Stimulated activated naive B cell treated with anti-CD40 and anti-IgM and Interleukin-4, amounts not matched to agents 10 μg/mL and 1 μg/mL and 100 μg/mL, for 72 hours (primary cell): ENCODE measurements at regions not wholly inside any gene's neighbourhood (a gene's known extent, or its start where the extent isn't known, plus 50 kb on each side); places are given as distances from the start of the nearest gene placed in this dataset.

ENCODE experiments used
- ATAC-seq, 2 donors: fragments of 150-1000 bp; cut with Tn5 transposase; replicated peaks; 2 replicates each; pipeline ENCODE4 v1.10.0; 2021; ENCODE audit warnings: moderate library complexity in 1 of 2
- DNase-seq: peaks from one replicate; pipeline ENCODE4 v3.0.0; 2021
- H3K27ac Mint-ChIP-seq: one replicate; pipeline ENCODE4 v1.8.0; 2022; ENCODE audit warnings: mild to moderate bottlenecking, mixed read lengths
- H3K27me3 Mint-ChIP-seq, 2 donors: one replicate each; pipeline ENCODE4 v1.8.0; 2022; ENCODE audit warnings: mixed read lengths in 2 of 2
- H3K36me3 Mint-ChIP-seq, 2 donors: one replicate each; pipeline ENCODE4 v1.8.0; 2022; ENCODE audit warnings: mixed read lengths in 2 of 2, mild to moderate bottlenecking in 1 of 2
- H3K4me1 Mint-ChIP-seq, 2 donors: one replicate each; pipeline ENCODE4 v1.8.0; 2022; ENCODE audit warnings: mixed read lengths in 2 of 2, mild to moderate bottlenecking in 1 of 2
- H3K4me3 Mint-ChIP-seq, 2 donors: one replicate each; pipeline ENCODE4 v1.8.0; 2022; ENCODE audit warnings: mild to moderate bottlenecking in 2 of 2, mixed read lengths in 2 of 2, moderate library complexity in 1 of 2
- H3K9me3 Mint-ChIP-seq, 2 donors: one replicate each; pipeline ENCODE4 v1.8.0; 2022; ENCODE audit warnings: mixed read lengths in 2 of 2, mild to moderate bottlenecking in 1 of 2

DNA sequence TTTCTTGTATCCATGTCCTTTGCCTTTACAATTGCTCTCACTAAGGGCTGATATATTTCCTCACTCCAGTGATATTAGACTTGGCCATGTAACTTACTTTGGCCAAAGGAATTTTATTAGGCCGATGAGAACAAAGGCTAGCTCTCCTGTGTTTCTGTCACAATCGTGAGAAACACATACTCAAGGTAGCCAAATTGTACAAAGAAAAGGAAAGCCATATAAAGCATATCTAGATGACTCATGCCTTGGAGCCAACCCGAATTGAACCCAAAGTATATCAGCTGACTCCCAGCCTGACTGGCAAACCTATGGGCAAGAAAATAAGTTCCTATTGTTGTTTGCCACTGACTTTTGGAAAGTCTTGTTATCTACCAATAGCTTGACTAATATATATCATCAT is 371.7 kb upstream of the LRRC7 start:
- H3K36me3 Mint-ChIP-seq = no peaks in the 10 kb centered on the region
- ATAC-seq (no peak), DNase-seq (no peak)
- no peak overlapping the region for H3K27ac Mint-ChIP-seq
- H3K4me3 Mint-ChIP-seq = no peak overlapping the region
- no peaks in the 10 kb centered on the region for H3K4me1 Mint-ChIP-seq
- no peaks in the 10 kb centered on the region for H3K9me3 Mint-ChIP-seq
- H3K27me3 Mint-ChIP-seq = no peaks in the 10 kb centered on the region

DNA sequence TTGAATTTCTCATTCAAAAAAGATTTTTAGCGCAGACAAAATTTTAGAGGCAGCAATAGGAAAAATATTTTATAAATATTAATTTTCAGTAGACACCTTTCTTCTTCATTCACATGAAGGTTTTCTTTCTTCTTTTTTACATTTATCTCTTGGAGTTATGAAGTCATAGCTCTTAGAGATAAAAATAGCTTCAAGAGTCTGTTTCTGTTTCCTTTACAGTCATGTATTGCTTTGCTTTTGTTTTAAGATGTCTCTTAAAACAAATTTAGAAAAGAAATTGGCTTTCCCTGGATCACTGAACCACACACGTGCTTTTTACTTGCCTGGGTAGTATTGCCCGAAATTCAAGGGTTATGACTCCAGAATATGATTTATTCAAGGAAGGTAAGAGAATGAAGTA is 369.9 kb upstream of the LRRC7 start:
- Mint-ChIP-seq H3K36me3 (no peaks in the 10 kb centered on the region), H3K4me1 (no peaks in the 10 kb centered on the region), H3K27ac (no peak overlapping the region), H3K9me3 (peaks cover 0 to 2% of the 10 kb centered on the region in 2 donors), H3K4me3 (no peak overlapping the region), H3K27me3 (no peaks in the 10 kb centered on the region)
- DNase-seq = no peak
- no peak for ATAC-seq

DNA sequence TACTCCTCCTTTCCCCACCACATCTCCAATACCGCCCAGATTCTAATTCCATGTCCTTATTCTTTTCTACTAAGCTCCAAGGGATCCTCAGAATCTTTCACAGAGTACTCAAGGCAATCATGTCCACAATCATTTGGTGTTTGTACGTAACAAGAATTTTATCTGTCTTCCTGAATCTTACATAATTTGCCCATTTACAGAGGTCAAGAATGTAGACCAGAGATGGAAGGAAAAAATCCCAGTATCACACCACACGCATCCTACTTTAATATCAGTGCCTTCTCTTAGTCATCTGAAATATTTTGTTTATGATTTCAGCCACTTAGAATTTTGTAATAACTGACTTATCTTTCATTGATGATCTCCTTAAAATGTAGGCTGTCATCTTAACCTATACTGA is 366.0 kb upstream of the LRRC7 start:
- Mint-ChIP-seq H3K4me3 (no peak overlapping the region), H3K27me3 (no peaks in the 10 kb centered on the region), H3K9me3 (peaks cover 4 to 6% of the 10 kb centered on the region in 2 donors), H3K4me1 (no peaks in the 10 kb centered on the region), H3K27ac (no peak overlapping the region), H3K36me3 (no peaks in the 10 kb centered on the region)
- no peak for DNase-seq
- ATAC-seq = no peak

DNA sequence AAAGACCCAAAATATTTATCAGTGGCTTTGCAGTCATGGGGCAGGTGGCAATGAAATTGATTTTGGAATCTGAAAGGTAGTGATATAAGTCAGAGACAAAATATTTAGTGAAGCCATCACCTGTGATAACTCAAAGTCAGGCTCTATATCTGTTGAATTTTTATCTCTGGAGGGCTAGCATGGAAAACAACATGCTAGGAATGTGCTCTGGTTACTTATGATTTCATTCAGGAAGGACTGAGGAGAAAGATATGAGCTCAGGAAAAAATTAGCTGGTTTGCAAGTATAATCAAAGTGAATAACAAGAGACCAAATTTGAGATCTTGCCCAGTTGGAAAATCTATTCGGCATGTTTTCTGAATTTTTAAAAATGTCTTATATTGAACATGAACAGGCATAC is 364.6 kb upstream of the LRRC7 start:
- Mint-ChIP-seq H3K4me3 (no peak overlapping the region), H3K9me3 (peaks cover 4 to 6% of the 10 kb centered on the region in 2 donors), H3K27ac (no peak overlapping the region), H3K27me3 (no peaks in the 10 kb centered on the region), H3K36me3 (no peaks in the 10 kb centered on the region), H3K4me1 (no peaks in the 10 kb centered on the region)
- ATAC-seq = no peak
- DNase-seq = no peak

DNA sequence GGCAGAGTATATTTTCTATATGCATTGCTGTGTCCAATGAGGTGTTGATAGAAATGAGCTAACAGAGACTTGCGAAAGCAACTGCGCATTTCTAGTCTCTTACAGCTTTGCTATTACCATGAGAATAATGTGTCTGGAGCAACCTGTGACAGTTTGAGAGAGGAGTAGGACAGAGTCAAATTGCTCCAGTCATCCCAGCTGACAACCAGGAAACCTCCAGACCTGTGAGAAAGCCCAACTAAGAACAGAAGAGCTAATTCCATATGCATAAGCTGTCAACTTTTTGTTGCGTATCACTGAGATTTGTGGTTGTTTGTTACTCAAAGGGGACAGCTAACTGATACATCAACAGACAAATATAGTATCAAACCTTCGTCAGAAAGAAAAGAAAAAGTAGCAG is 354.1 kb upstream of the LRRC7 start:
- Mint-ChIP-seq H3K4me1 (no peaks in the 10 kb centered on the region), H3K9me3 (peaks cover 2 to 3% of the 10 kb centered on the region in 2 donors), H3K27ac (no peak overlapping the region), H3K4me3 (no peak overlapping the region), H3K36me3 (no peaks in the 10 kb centered on the region), H3K27me3 (no peaks in the 10 kb centered on the region)
- DNase-seq (no peak), ATAC-seq (no peak)

DNA sequence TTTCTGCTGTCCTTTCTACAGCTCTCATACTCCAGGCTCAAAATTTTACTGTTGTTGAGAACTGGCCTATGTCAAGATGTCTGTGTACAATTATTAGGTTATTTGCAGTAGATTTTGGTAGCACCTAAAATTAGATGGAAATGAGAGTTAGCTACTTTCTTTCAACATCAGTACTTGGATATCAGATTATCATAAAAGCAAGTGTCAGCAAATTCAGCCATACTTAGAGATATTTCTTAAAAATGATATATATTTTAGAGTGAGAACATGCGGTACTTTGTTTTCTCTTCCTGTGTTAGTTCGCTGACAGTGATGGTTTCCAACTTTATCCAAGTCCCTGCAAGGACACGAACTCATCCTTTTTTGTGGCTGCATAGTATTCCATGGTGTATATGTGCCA is 351.8 kb upstream of the LRRC7 start:
- no peak for DNase-seq
- Mint-ChIP-seq H3K27me3 (no peaks in the 10 kb centered on the region), H3K36me3 (no peaks in the 10 kb centered on the region), H3K4me3 (no peak overlapping the region), H3K4me1 (no peaks in the 10 kb centered on the region), H3K27ac (no peak overlapping the region), H3K9me3 (peaks cover 2 to 3% of the 10 kb centered on the region in 2 donors)
- no peak for ATAC-seq

DNA sequence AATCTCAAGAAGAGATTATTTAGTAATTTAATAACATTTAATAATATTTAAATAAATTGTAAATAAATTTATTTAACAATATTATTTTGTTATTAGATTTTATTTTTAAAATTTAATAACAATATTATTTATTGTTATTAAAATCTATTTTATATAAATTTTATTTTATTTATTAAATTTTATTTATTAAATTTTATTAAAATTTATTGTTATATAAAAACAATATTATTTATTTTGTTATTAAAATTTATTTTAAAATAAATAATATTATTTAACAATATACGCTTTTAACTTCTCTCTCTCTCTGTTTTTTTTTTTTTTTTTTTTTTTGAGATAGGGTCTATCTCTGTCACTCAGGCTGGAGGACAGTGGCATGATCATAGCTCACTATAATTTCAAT is 347.1 kb upstream of the LRRC7 start:
- H3K4me3 Mint-ChIP-seq = no peak overlapping the region
- no peak for DNase-seq
- no peak for ATAC-seq
- no peaks in the 10 kb centered on the region for H3K36me3 Mint-ChIP-seq
- H3K9me3 Mint-ChIP-seq = no peaks in the 10 kb centered on the region
- no peaks in the 10 kb centered on the region for H3K4me1 Mint-ChIP-seq
- no peak overlapping the region for H3K27ac Mint-ChIP-seq
- no peaks in the 10 kb centered on the region for H3K27me3 Mint-ChIP-seq

DNA sequence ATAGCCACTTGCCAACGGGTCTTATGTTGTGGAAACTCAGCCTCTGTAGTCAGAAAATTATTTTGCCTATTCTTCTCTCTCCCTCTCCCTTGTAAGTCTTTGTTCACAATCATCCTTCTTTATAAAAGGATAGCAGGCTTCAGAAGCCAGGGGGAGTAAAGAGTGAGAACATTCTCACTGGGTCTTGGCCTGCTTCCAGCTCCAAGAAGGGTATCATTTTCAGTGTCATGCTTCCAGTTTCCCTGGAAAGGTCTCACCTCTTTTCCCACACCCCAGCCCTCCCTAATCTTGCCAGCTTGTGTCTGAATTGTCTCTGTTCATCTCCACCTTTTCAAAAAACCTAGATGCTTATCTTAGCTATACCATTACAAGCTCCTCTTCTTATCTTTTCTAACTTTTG is 346.2 kb upstream of the LRRC7 start:
- DNase-seq = no peak
- Mint-ChIP-seq H3K4me3 (no peak overlapping the region), H3K4me1 (no peaks in the 10 kb centered on the region), H3K27ac (no peak overlapping the region), H3K36me3 (no peaks in the 10 kb centered on the region), H3K9me3 (no peaks in the 10 kb centered on the region), H3K27me3 (no peaks in the 10 kb centered on the region)
- no peak for ATAC-seq

DNA sequence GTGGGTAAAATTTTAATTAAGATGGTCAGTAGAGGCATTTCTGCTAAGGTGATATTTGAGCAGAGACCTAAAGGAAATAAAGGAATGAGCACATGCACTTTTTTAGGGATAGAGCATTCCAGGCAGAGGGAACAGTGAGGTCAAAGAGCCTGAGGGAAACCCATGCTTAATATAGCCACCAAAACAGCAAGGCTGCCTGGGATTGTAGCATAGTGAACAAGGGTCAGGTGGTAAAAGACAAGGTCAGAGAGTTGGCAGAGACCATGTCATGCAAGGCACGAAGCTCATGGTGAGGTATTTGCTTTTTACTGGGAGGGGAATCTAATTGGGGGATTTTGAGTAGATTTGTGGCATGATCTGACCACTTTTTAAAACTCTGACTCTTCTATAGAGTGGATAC is 344.6 kb upstream of the LRRC7 start:
- Mint-ChIP-seq H3K27ac (no peak overlapping the region), H3K9me3 (no peaks in the 10 kb centered on the region), H3K4me1 (no peaks in the 10 kb centered on the region), H3K4me3 (no peak overlapping the region), H3K36me3 (no peaks in the 10 kb centered on the region), H3K27me3 (no peaks in the 10 kb centered on the region)
- ATAC-seq (no peak), DNase-seq (no peak)

DNA sequence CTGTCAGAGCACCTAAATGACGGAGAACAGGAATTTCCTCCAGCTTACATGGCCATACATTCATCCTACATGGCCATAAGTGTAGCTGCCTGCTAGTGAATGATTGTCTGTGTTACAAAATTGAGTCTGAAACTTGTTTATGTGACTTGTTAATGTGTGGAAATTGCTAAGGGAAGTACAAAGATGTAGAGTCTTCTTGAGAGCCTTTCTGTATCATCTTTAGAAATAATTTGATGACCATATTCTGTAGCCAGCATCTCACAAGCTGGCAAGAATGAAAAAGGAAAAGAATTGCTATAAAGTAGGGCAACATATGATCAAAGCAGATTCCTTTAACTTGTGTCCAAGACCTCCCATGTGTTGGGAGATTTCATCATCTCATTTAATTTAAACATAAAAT is 339.2 kb upstream of the LRRC7 start:
- Mint-ChIP-seq H3K4me1 (no peaks in the 10 kb centered on the region), H3K36me3 (no peaks in the 10 kb centered on the region), H3K27ac (no peak overlapping the region), H3K9me3 (no peaks in the 10 kb centered on the region), H3K27me3 (no peaks in the 10 kb centered on the region), H3K4me3 (no peak overlapping the region)
- ATAC-seq (no peak), DNase-seq (no peak)

DNA sequence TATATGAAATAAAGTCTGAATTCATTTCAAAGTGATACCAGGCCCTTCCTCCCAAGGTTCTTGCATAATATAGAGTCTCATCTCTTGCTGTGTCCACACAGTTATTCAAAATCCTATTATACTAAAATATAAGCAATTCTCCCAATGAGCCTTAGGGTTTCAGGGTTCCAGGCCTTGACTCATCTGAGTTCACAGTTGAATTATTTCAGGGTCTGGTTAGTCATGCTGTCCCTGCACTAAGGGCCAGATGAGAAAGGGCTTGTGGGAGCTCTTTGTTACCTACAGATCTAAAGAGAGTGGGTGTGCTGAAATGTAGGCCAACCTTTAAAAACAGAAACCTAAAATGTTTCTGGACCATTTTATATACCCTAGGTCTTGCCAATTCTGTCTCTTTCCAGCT is 337.5 kb upstream of the LRRC7 start:
- Mint-ChIP-seq H3K36me3 (no peaks in the 10 kb centered on the region), H3K27ac (no peak overlapping the region), H3K9me3 (no peaks in the 10 kb centered on the region), H3K4me1 (no peaks in the 10 kb centered on the region), H3K27me3 (no peaks in the 10 kb centered on the region), H3K4me3 (no peak overlapping the region)
- no peak for DNase-seq
- ATAC-seq = no peak

DNA sequence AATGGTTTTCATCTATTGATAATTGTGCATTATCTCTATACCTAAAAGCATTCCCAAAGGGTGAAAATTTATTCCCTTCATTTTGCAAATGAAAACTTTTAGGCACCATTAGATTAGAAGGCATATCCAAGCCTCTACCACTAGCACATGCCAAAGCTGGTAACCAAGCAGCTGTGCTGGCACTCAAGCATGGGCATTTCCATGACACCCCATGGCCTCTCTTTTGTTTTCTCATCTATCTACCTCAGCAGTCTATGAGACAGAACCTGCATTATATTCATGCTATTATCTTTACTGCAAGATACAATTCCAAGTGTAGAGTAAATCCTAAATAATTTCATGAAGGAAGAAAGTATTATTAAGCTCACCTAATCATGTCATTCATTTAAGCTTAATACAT is 334.3 kb upstream of the LRRC7 start:
- H3K9me3 Mint-ChIP-seq = no peaks in the 10 kb centered on the region
- no peaks in the 10 kb centered on the region for H3K4me1 Mint-ChIP-seq
- no peaks in the 10 kb centered on the region for H3K36me3 Mint-ChIP-seq
- no peaks in the 10 kb centered on the region for H3K27me3 Mint-ChIP-seq
- no peak overlapping the region for H3K27ac Mint-ChIP-seq
- no peak overlapping the region for H3K4me3 Mint-ChIP-seq
- DNase-seq (no peak), ATAC-seq (no peak)

DNA sequence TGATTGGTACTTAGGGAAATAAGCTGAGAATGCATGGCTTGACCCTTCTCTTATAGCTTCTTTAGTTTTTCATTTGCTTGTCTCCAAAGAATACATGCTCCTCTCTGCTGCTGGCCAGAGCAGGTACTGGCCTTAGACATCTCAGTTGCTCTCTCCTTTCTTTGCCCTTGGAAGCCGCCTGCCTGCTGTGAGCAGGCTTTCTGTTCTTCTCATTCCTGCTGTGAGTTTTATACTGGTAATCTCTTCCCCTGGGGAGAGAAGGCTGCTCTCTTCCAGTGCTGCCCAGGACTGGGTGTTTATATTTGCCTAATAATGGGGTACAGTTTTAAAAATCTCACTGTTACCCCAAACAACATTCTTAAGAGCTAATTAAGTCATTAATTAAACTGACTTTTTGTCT is 323.5 kb upstream of the LRRC7 start:
- ATAC-seq (no peak), DNase-seq (no peak)
- H3K4me3 Mint-ChIP-seq = no peak overlapping the region
- H3K9me3 Mint-ChIP-seq = peaks cover under 1 to 4% of the 10 kb centered on the region in 2 donors
- no peaks in the 10 kb centered on the region for H3K36me3 Mint-ChIP-seq
- H3K27me3 Mint-ChIP-seq = no peaks in the 10 kb centered on the region
- H3K27ac Mint-ChIP-seq = no peak overlapping the region
- no peaks in the 10 kb centered on the region for H3K4me1 Mint-ChIP-seq

DNA sequence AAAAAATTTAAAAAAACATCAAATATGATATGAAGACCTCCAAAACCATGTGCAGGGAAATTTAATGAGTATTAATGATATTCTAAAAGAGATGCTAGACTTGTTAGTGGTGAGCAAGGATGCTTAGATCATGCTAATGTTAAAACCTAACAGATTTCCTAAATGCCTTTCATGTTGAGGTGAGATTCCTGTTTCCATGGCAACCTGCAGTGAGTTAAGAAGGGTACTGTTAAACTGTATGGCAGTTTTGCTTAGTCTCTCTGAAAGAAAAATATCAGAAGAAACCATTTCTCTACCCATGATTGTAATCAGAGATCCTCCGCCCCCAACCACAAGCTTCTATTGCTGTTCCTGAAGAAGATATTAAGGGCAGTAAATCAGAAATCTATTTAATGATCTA is 321.6 kb upstream of the LRRC7 start:
- Mint-ChIP-seq H3K4me3 (no peak overlapping the region), H3K36me3 (no peaks in the 10 kb centered on the region), H3K27ac (no peak overlapping the region), H3K9me3 (peaks cover 1 to 5% of the 10 kb centered on the region in 2 donors), H3K27me3 (no peaks in the 10 kb centered on the region), H3K4me1 (no peaks in the 10 kb centered on the region)
- no peak for ATAC-seq
- no peak for DNase-seq

DNA sequence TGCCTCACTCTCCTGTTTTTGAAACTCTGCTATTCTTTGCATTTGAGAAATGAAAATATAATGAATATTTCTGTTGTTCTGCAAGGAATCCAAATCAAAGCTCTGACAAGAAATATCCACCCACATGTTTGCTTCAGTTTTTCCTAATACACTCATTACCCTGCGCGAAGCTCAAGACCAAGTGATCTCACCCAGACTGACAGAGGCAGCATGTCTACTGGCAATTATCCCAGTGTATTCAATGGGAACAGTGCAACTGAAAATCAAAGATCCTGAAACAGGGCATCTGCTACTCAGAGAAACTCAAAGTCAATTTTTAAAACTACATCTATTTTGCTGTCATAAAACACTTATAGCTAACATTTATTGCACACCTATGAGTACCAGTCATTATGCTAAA is 321.0 kb upstream of the LRRC7 start:
- ATAC-seq (no peak), DNase-seq (no peak)
- H3K36me3 Mint-ChIP-seq = no peaks in the 10 kb centered on the region
- no peaks in the 10 kb centered on the region for H3K4me1 Mint-ChIP-seq
- H3K27me3 Mint-ChIP-seq = no peaks in the 10 kb centered on the region
- H3K4me3 Mint-ChIP-seq = no peak overlapping the region
- peaks cover 1 to 5% of the 10 kb centered on the region in 2 donors for H3K9me3 Mint-ChIP-seq
- no peak overlapping the region for H3K27ac Mint-ChIP-seq

DNA sequence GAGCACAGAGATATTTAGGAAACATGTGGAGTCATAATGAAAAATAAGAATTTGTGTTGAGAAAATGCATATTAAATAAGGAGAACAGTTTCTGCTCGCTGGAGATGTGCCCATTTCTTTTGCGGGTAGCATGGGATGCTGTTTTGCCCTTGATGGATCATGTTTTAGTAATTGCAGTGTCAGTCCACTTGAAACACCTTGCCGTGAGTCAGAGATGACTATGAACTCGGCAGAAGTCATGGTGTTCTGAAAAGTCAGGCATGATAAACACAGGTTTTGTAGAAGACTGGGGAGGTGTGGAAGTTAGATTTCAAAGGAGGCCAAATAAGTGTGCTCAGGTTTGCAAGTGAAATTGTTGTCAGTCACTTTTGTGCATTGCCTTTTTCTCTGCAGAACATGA is 315.0 kb upstream of the LRRC7 start:
- H3K9me3 Mint-ChIP-seq = peaks cover 1 to 5% of the 10 kb centered on the region in 2 donors
- ATAC-seq (no peak), DNase-seq (no peak)
- no peaks in the 10 kb centered on the region for H3K36me3 Mint-ChIP-seq
- H3K4me1 Mint-ChIP-seq = no peaks in the 10 kb centered on the region
- no peak overlapping the region for H3K4me3 Mint-ChIP-seq
- no peak overlapping the region for H3K27ac Mint-ChIP-seq
- H3K27me3 Mint-ChIP-seq = no peaks in the 10 kb centered on the region
